Vagina (tissue), 2 donors: ENCODE measurements at regions not wholly inside any gene's neighbourhood (a gene's known extent, or its start where the extent isn't known, plus 50 kb on each side); places are given as distances from the start of the nearest gene placed in this dataset.

ENCODE experiments used
- DNase-seq, 2 donors: peaks; one replicate each; pipeline ENCODE4 v3.0.0-alpha.2; 2017; ENCODE audit errors: extremely low spot score in 2 of 2
- H3K27ac ChIP-seq: fragments of 200-600 bp; sonication (generic); one replicate; pipeline ENCODE4 v1.5.1; 2019
- H3K27me3 ChIP-seq: fragments of 200-600 bp; sonication (generic); one replicate; pipeline ENCODE4 v1.5.1; 2019
- H3K36me3 ChIP-seq, 2 donors: fragments of 200-600 bp; sonication (generic); one replicate each; pipeline ENCODE4 v1.5.1; 2017 to 2019
- H3K4me1 ChIP-seq: fragments of 200-600 bp; sonication (generic); one replicate; pipeline ENCODE4 v1.5.1; 2019
- H3K4me3 ChIP-seq, 2 donors: fragments of 200-600 bp; sonication (generic); 1 replicate in 1 of 2; 2 replicates in 1 of 2; pipeline ENCODE4 v1.5.1; 2016 to 2019
- H3K9me3 ChIP-seq: fragments of 200-600 bp; sonication (generic); one replicate; pipeline ENCODE4 v1.5.1; 2019
- CTCF ChIP-seq, 3 experiments: fragments of 450-650 bp in 2 of 3; fragments of 200-600 bp in 1 of 3; sonication (generic) in 1 of 3; IDR thresholded peaks; one replicate each; pipeline ENCODE4 v1.5.1; 2017 to 2019; ENCODE audit warnings: antibody characterized with exemption in 3 of 3, mild to moderate bottlenecking in 2 of 3, moderate library complexity in 2 of 3
- POLR2A ChIP-seq, 2 donors: fragments of 450-650 bp; IDR thresholded peaks; one replicate each; pipeline ENCODE4 v1.6.1; 2017; ENCODE audit warnings: antibody characterized with exemption in 2 of 2, mild to moderate bottlenecking in 2 of 2, moderate library complexity in 2 of 2
- POLR2AphosphoS5 ChIP-seq, 2 donors: sonication (generic); formaldehyde crosslinking; IDR thresholded peaks; one replicate each; pipeline ENCODE4 v1.9.0; 2017; ENCODE audit warnings: antibody characterized with exemption in 2 of 2, mild to moderate bottlenecking in 2 of 2, low read depth in 1 of 2; ENCODE audit not compliant: insufficient read depth in 1 of 2
- intact Hi-C: fragments of 100-400 bp; cut with DNase I; formaldehyde crosslinking; loops from one replicate; pipeline ENCODE4 v1.15.1; 2023

- intact Hi-C loops: no loop called here
- no peaks in the 10 kb centered on the region for H3K9me3 ChIP-seq
- H3K27ac ChIP-seq: no peak overlapping the region
- no peak overlapping the region for H3K4me3 ChIP-seq
- no peak for TF ChIP-seq POLR2AphosphoS5 (IDR thresholded peaks at IDR 0.05; ENCODE audit: insufficient read depth in 1 of 2, low read depth in 1 of 2)
- TF ChIP-seq CTCF (IDR thresholded peaks at IDR 0.05): no peak
- no peak for TF ChIP-seq POLR2A (IDR thresholded peaks at IDR 0.05)
- no peaks in the 10 kb centered on the region for H3K4me1 ChIP-seq
- DNase-seq: no peak
- no peaks in the 10 kb centered on the region for H3K27me3 ChIP-seq
- H3K36me3 ChIP-seq: no peaks in the 10 kb centered on the region
These were observed 2717.2 kb downstream of the PCDH7 start for GRCh38 chr4:33437406-33437805.

GRCh38 chr4:33446953-33447352, 2726.8 kb downstream of the PCDH7 start:
- no peaks in the 10 kb centered on the region for H3K36me3 ChIP-seq
- no peak for TF ChIP-seq POLR2AphosphoS5 (IDR thresholded peaks at IDR 0.05; ENCODE audit: insufficient read depth in 1 of 2, low read depth in 1 of 2)
- TF ChIP-seq POLR2A (IDR thresholded peaks at IDR 0.05): no peak
- no peak for TF ChIP-seq CTCF (IDR thresholded peaks at IDR 0.05)
- intact Hi-C loops: no loop called here
- no peaks in the 10 kb centered on the region for H3K9me3 ChIP-seq
- no peaks in the 10 kb centered on the region for H3K4me1 ChIP-seq
- H3K27ac ChIP-seq: no peak overlapping the region
- DNase-seq: no peak
- no peaks in the 10 kb centered on the region for H3K27me3 ChIP-seq
- no peak overlapping the region for H3K4me3 ChIP-seq

- intact Hi-C loops: loop anchor here (1.0 kb wide), 1 partner anchor 15 kb away; no protein-coding TSS in a partner anchor
- DNase-seq: no peak
- Histone ChIP-seq H3K9me3 (no peaks in the 10 kb centered on the region), H3K27me3 (no peaks in the 10 kb centered on the region), H3K27ac (no peak overlapping the region), H3K36me3 (no peaks in the 10 kb centered on the region), H3K4me1 (no peaks in the 10 kb centered on the region), H3K4me3 (no peak overlapping the region)
- TF ChIP-seq CTCF (IDR thresholded peaks at IDR 0.05) (no peak), POLR2AphosphoS5 (IDR thresholded peaks at IDR 0.05; ENCODE audit: insufficient read depth in 1 of 2, low read depth in 1 of 2) (no peak), POLR2A (IDR thresholded peaks at IDR 0.05) (no peak)
These were observed 2728.8 kb downstream of the PCDH7 start for GRCh38 chr4:33448948-33449347.

GRCh38 chr4:33453436-33453835, 2733.3 kb downstream of the PCDH7 start:
- Histone ChIP-seq H3K27me3 (no peaks in the 10 kb centered on the region), H3K9me3 (no peaks in the 10 kb centered on the region), H3K27ac (no peak overlapping the region), H3K4me3 (no peak overlapping the region), H3K4me1 (no peaks in the 10 kb centered on the region), H3K36me3 (no peaks in the 10 kb centered on the region)
- TF ChIP-seq POLR2AphosphoS5 (IDR thresholded peaks at IDR 0.05; ENCODE audit: insufficient read depth in 1 of 2, low read depth in 1 of 2) (no peak), POLR2A (IDR thresholded peaks at IDR 0.05) (no peak), CTCF (IDR thresholded peaks at IDR 0.05) (no peak)
- intact Hi-C loops: no loop called here
- DNase-seq: no peak

- intact Hi-C loops: no loop called here
- Histone ChIP-seq H3K27me3 (no peaks in the 10 kb centered on the region), H3K4me3 (no peak overlapping the region), H3K36me3 (no peaks in the 10 kb centered on the region), H3K4me1 (no peaks in the 10 kb centered on the region), H3K27ac (no peak overlapping the region), H3K9me3 (no peaks in the 10 kb centered on the region)
- DNase-seq: no peak
- no peak for TF ChIP-seq POLR2AphosphoS5 (IDR thresholded peaks at IDR 0.05; ENCODE audit: insufficient read depth in 1 of 2, low read depth in 1 of 2)
- no peak for TF ChIP-seq CTCF (IDR thresholded peaks at IDR 0.05)
- TF ChIP-seq POLR2A (IDR thresholded peaks at IDR 0.05): no peak
These were observed 2733.7 kb downstream of the PCDH7 start for GRCh38 chr4:33453916-33454315.
